ENCODE measurements at regions not wholly inside any gene's neighbourhood (a gene's known extent, or its start where the extent isn't known, plus 50 kb on each side); places are given as distances from the start of the nearest gene placed in this dataset.

DNA sequence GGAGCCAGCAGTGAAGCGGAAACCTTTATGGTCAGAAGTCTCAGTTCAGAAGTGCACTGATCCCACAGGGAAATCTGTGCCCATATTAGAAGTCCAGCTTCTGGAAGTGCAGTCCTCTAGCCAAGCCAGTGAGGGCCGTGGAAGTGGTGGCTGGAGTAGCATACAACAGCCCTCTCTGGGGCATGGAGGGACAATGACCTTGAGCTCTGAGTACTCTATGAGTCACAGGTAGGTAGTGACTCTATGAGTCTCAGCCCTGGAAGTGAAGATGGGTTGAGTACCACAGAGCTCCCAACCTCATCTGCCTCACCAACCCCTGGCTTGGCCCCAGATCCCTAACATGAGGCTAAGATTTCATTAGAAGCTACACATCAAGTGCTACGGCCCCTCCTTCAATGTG lies 205.9 kb upstream of the PPP2R3A start:
- TF ChIP-seq, protein P1, sequence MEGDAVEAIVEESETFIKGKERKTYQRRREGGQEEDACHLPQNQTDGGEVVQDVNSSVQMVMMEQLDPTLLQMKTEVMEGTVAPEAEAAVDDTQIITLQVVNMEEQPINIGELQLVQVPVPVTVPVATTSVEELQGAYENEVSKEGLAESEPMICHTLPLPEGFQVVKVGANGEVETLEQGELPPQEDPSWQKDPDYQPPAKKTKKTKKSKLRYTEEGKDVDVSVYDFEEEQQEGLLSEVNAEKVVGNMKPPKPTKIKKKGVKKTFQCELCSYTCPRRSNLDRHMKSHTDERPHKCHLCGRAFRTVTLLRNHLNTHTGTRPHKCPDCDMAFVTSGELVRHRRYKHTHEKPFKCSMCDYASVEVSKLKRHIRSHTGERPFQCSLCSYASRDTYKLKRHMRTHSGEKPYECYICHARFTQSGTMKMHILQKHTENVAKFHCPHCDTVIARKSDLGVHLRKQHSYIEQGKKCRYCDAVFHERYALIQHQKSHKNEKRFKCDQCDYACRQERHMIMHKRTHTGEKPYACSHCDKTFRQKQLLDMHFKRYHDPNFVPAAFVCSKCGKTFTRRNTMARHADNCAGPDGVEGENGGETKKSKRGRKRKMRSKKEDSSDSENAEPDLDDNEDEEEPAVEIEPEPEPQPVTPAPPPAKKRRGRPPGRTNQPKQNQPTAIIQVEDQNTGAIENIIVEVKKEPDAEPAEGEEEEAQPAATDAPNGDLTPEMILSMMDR (conservative IDR thresholded peaks at IDR 0.05; ENCODE audit: low read length): no peak
- TF ChIP-seq EZH2phosphoT487 (IDR thresholded peaks at IDR 0.05; ENCODE audit: borderline replicate concordance, low read depth, low read length): no peak

All from OCI-LY7 (cell line).